GM18498 (cell line): ENCODE measurements at regions not wholly inside any gene's neighbourhood (a gene's known extent, or its start where the extent isn't known, plus 50 kb on each side); places are given as distances from the start of the nearest gene placed in this dataset.

ENCODE experiments used
- ATAC-seq: cut with Tn5 transposase; IDR thresholded peaks from one replicate; pipeline ENCODE4 v1.9.1; 2021; ENCODE audit warnings: mild to moderate bottlenecking, moderate library complexity; ENCODE audit not compliant: unreplicated experiment

GRCh38 chr2:12594590-12594989 lies 122.1 kb upstream of the TRIB2 start:
- ATAC-seq, result no peak

- ATAC-seq, result no peak
Observed at GRCh38 chr2:12596771-12597170, 120.0 kb upstream of the TRIB2 start.

- no peak for ATAC-seq
Observed at GRCh38 chr2:12597610-12598009, 119.1 kb upstream of the TRIB2 start.

GRCh38 chr2:12602661-12603060 lies 114.1 kb upstream of the TRIB2 start:
- ATAC-seq, result no peak

GRCh38 chr2:12603781-12604295 lies 112.9 kb upstream of the TRIB2 start:
- no peak for ATAC-seq

GRCh38 chr2:12604341-12604740 lies 112.4 kb upstream of the TRIB2 start:
- no peak for ATAC-seq

- ATAC-seq, result no peak
Observed at GRCh38 chr2:12605366-12605765, 111.4 kb upstream of the TRIB2 start.

- ATAC-seq, result no peak
Observed at GRCh38 chr2:12605936-12606335, 110.8 kb upstream of the TRIB2 start.

- no peak for ATAC-seq
Observed at GRCh38 chr2:12606472-12607000, 110.2 kb upstream of the TRIB2 start.

- no peak for ATAC-seq
Observed at GRCh38 chr2:12607971-12608370, 108.8 kb upstream of the TRIB2 start.

- ATAC-seq, result no peak
Observed at GRCh38 chr2:12610314-12610713, 106.4 kb upstream of the TRIB2 start.

- no peak for ATAC-seq
Observed at GRCh38 chr2:12612168-12612567, 104.6 kb upstream of the TRIB2 start.

- ATAC-seq, result no peak
Observed at GRCh38 chr2:12612671-12613070, 104.1 kb upstream of the TRIB2 start.

GRCh38 chr2:12613137-12613835 lies 103.5 kb upstream of the TRIB2 start:
- no peak for ATAC-seq

- no peak for ATAC-seq
Observed at GRCh38 chr2:12615509-12615908, 101.2 kb upstream of the TRIB2 start.

GRCh38 chr2:12616456-12617156 lies 100.1 kb upstream of the TRIB2 start:
- no peak for ATAC-seq

- ATAC-seq, result no peak
Observed at GRCh38 chr2:12617366-12617765, 99.4 kb upstream of the TRIB2 start.

GRCh38 chr2:12617853-12618252 lies 98.9 kb upstream of the TRIB2 start:
- no peak for ATAC-seq

- no peak for ATAC-seq
Observed at GRCh38 chr2:12618576-12618975, 98.2 kb upstream of the TRIB2 start.

- ATAC-seq, result no peak
Observed at GRCh38 chr2:12619975-12620374, 96.8 kb upstream of the TRIB2 start.

GRCh38 chr2:12620759-12621158 lies 96.0 kb upstream of the TRIB2 start:
- no peak for ATAC-seq

GRCh38 chr2:12623051-12623450 lies 93.7 kb upstream of the TRIB2 start:
- no peak for ATAC-seq
